Neural progenitor cell (in vitro differentiated cells): ENCODE measurements at regions not wholly inside any gene's neighbourhood (a gene's known extent, or its start where the extent isn't known, plus 50 kb on each side); places are given as distances from the start of the nearest gene placed in this dataset.
"Not testable (repeated sequence)": the region's sequence is repeated elsewhere in the genome, so short reads cannot be mapped to it uniquely, and the experiment has no call there.

Experiments
- DNase-seq: peaks from one replicate; pipeline ENCODE4 v3.0.0-alpha.2; 2016; ENCODE audit warnings: low spot score
- H2AFZ ChIP-seq: fragments of 200-600 bp; sonication (generic); replicated peaks from 2 replicates; pipeline ENCODE4 v1.6.1; 2016; ENCODE audit warnings: antibody characterized with exemption
- H3F3A ChIP-seq: fragments of 200-600 bp; sonication (generic); 2 replicates; pipeline ENCODE4 v1.6.1; 2016; ENCODE audit warnings: antibody characterized with exemption, low read depth
- H3K27ac ChIP-seq: fragments of 200-600 bp; sonication (generic); 2 replicates; pipeline ENCODE4 v1.5.1; 2016; ENCODE audit warnings: mild to moderate bottlenecking
- H3K27me3 ChIP-seq: fragments of 200-600 bp; sonication (generic); 2 replicates; pipeline ENCODE4 v1.6.1; 2016; ENCODE audit warnings: mild to moderate bottlenecking, moderate library complexity
- H3K36me3 ChIP-seq: fragments of 200-600 bp; sonication (generic); 2 replicates; pipeline ENCODE4 v1.5.1; 2016
- H3K4me1 ChIP-seq: fragments of 200-600 bp; sonication (generic); 2 replicates; pipeline ENCODE4 v1.6.1; 2016; ENCODE audit warnings: mixed run types
- H3K4me2 ChIP-seq: fragments of 200-600 bp; sonication (generic); 2 replicates; pipeline ENCODE4 v1.6.1; 2016
- H3K4me3 ChIP-seq: fragments of 200-600 bp; sonication (generic); 2 replicates; pipeline ENCODE4 v1.5.1; 2016
- H3K79me2 ChIP-seq: fragments of 200-600 bp; sonication (generic); 2 replicates; pipeline ENCODE4 v1.6.1; 2016; ENCODE audit warnings: low read depth
- H3K9ac ChIP-seq: fragments of 200-600 bp; sonication (generic); 2 replicates; pipeline ENCODE4 v1.6.1; 2016
- H3K9me3 ChIP-seq: fragments of 200-600 bp; sonication (generic); 2 replicates; pipeline ENCODE4 v1.5.1; 2016; ENCODE audit warnings: low read depth
- H4K20me1 ChIP-seq: fragments of 200-600 bp; sonication (generic); 2 replicates; pipeline ENCODE4 v1.6.1; 2016; ENCODE audit warnings: low read depth
- H3K27ac Mint-ChIP-seq: 3 replicates; pipeline ENCODE4 v1.8.0; 2021; ENCODE audit warnings: mixed read lengths
- H3K27me3 Mint-ChIP-seq: 2 replicates; pipeline ENCODE4 v1.8.0; 2022; ENCODE audit warnings: low read depth, mild to moderate bottlenecking, inconsistent platforms, moderate library complexity, mixed read lengths; ENCODE audit not compliant: insufficient read depth
- H3K36me3 Mint-ChIP-seq: 3 replicates; pipeline ENCODE4 v1.8.0; 2021; ENCODE audit warnings: mixed read lengths
- H3K4me1 Mint-ChIP-seq: 3 replicates; pipeline ENCODE4 v1.8.0; 2021; ENCODE audit warnings: mixed read lengths
- H3K4me3 Mint-ChIP-seq: 3 replicates; pipeline ENCODE4 v1.8.0; 2021; ENCODE audit warnings: mild to moderate bottlenecking, moderate library complexity, mixed read lengths
- H3K9me3 Mint-ChIP-seq: 3 replicates; pipeline ENCODE4 v1.8.0; 2020; ENCODE audit warnings: mixed read lengths
- CTCF ChIP-seq: fragments of 200-600 bp; sonication (generic); IDR thresholded peaks from 2 replicates; pipeline ENCODE4 v1.5.1; 2017; ENCODE audit warnings: antibody characterized with exemption, mild to moderate bottlenecking
- EZH2 ChIP-seq: fragments of 200-600 bp; sonication (generic); IDR thresholded peaks from 2 replicates; pipeline ENCODE4 v1.6.1; 2017; ENCODE audit warnings: antibody characterized with exemption, mild to moderate bottlenecking, moderate library complexity
- EZH2phosphoT487 ChIP-seq: fragments of 200-600 bp; sonication (generic); IDR thresholded peaks from 2 replicates; pipeline ENCODE4 v1.6.1; 2017; ENCODE audit warnings: antibody characterized with exemption

GRCh38 chr7:90064370-90064769, 89.9 kb upstream of the STEAP1 start:
- H3K4me3 ChIP-seq, result no peak overlapping the region
- H3F3A ChIP-seq, result no peaks in the 10 kb centered on the region
- no peaks in the 10 kb centered on the region for H4K20me1 ChIP-seq
- no peaks in the 10 kb centered on the region for H3K4me1 ChIP-seq
- no peaks in the 10 kb centered on the region for H3K9me3 ChIP-seq
- no peak overlapping the region for H3K4me2 ChIP-seq
- TF ChIP-seq CTCF (no peak), EZH2phosphoT487 (no peak), EZH2 (no peak)
- H3K79me2 ChIP-seq, result no peaks in the 10 kb centered on the region
- H3K27ac Mint-ChIP-seq, result no peak overlapping the region
- no peaks in the 10 kb centered on the region for H3K36me3 Mint-ChIP-seq
- H3K9ac ChIP-seq, result no peak overlapping the region
- H3K27me3 ChIP-seq, result no peaks in the 10 kb centered on the region
- no peaks in the 10 kb centered on the region for H3K36me3 ChIP-seq
- H3K9me3 Mint-ChIP-seq, result no peaks in the 10 kb centered on the region
- H3K27me3 Mint-ChIP-seq, result no peaks in the 10 kb centered on the region
- DNase-seq, result no peak
- H3K4me3 Mint-ChIP-seq, result no peak overlapping the region
- H2AFZ ChIP-seq, result no peak overlapping the region
- no peak overlapping the region for H3K27ac ChIP-seq
- H3K4me1 Mint-ChIP-seq, result no peaks in the 10 kb centered on the region

GRCh38 chr7:90067171-90067570, 87.1 kb upstream of the STEAP1 start:
- Histone ChIP-seq H2AFZ (no peak overlapping the region), H3K9ac (no peak overlapping the region), H3K9me3 (no peaks in the 10 kb centered on the region), H3K79me2 (no peaks in the 10 kb centered on the region), H4K20me1 (no peaks in the 10 kb centered on the region), H3K4me2 (no peak overlapping the region), H3K4me1 (no peaks in the 10 kb centered on the region), H3K27me3 (no peaks in the 10 kb centered on the region), H3K36me3 (no peaks in the 10 kb centered on the region), H3K27ac (no peak overlapping the region), H3F3A (no peaks in the 10 kb centered on the region), H3K4me3 (no peak overlapping the region)
- Mint-ChIP-seq H3K4me1 (no peaks in the 10 kb centered on the region), H3K27me3 (peaks cover 2% of the 10 kb centered on the region), H3K27ac (no peak overlapping the region), H3K9me3 (no peaks in the 10 kb centered on the region), H3K4me3 (no peak overlapping the region), H3K36me3 (no peaks in the 10 kb centered on the region)
- TF ChIP-seq CTCF (no peak), EZH2phosphoT487 (no peak)
- no peak for DNase-seq

GRCh38 chr7:90070238-90070637, 84.0 kb upstream of the STEAP1 start:
- H3K4me1 Mint-ChIP-seq, DNase-seq, H2AFZ ChIP-seq, H3K4me1 ChIP-seq, H3K9me3 ChIP-seq, H3K79me2 ChIP-seq, H3K36me3 ChIP-seq, H3K27me3 ChIP-seq, H3K4me3 Mint-ChIP-seq, H3K27ac Mint-ChIP-seq, H3K4me3 ChIP-seq, H3K4me2 ChIP-seq, H3F3A ChIP-seq, H3K27me3 Mint-ChIP-seq, H3K27ac ChIP-seq, H4K20me1 ChIP-seq, H3K9ac ChIP-seq, H3K9me3 Mint-ChIP-seq, H3K36me3 Mint-ChIP-seq: not testable (repeated sequence)

GRCh38 chr7:90078921-90079320, 75.3 kb upstream of the STEAP1 start:
- Histone ChIP-seq H3K4me1 (no peaks in the 10 kb centered on the region), H3K9me3 (peaks cover 2% of the 10 kb centered on the region), H3K27ac (no peak overlapping the region), H3K4me3 (no peak overlapping the region), H3K27me3 (no peaks in the 10 kb centered on the region), H3F3A (no peaks in the 10 kb centered on the region), H3K36me3 (no peaks in the 10 kb centered on the region), H3K4me2 (no peak overlapping the region), H4K20me1 (no peaks in the 10 kb centered on the region), H3K9ac (no peak overlapping the region), H2AFZ (peak overlapping the region; percentile 94), H3K79me2 (no peaks in the 10 kb centered on the region)
- Mint-ChIP-seq H3K4me1 (peaks cover 4% of the 10 kb centered on the region), H3K9me3 (peaks cover 4% of the 10 kb centered on the region), H3K27me3 (no peaks in the 10 kb centered on the region), H3K27ac (no peak overlapping the region), H3K4me3 (no peak overlapping the region), H3K36me3 (no peaks in the 10 kb centered on the region)
- DNase-seq, result no peak
- no peak for TF ChIP-seq CTCF
- no peak for TF ChIP-seq EZH2
- no peak for TF ChIP-seq EZH2phosphoT487
